ENCODE measurements at regions not wholly inside any gene's neighbourhood (a gene's known extent, or its start where the extent isn't known, plus 50 kb on each side); places are given as distances from the start of the nearest gene placed in this dataset.

GRCh38 chr19:30116530-30116929 is 174.5 kb downstream of the URI1 start:
- in situ Hi-C loops (cut with MboI), result no loop called here
- no peaks in the 10 kb centered on the region for H3K9me1 ChIP-seq (ENCODE audit: control insufficient read depth, insufficient read depth, low read length)
- H3K4me2 ChIP-seq (ENCODE audit: insufficient read depth, low read length), result no peak overlapping the region
- FAIRE-seq, result peak; percentile 85
- H3K4me3 ChIP-seq, result no peak overlapping the region
- CTCF ChIA-PET (ENCODE audit: low intra/inter-chr PET ratio), result no interaction called here
- peaks cover 0 to 8% of the 10 kb centered on the region in 2 experiments; a peak in 2 of 5 replicates for H3K4me1 ChIP-seq (replicated peaks in 1 of 2; ENCODE audit: control insufficient read depth in 2 of 2, insufficient read depth in 2 of 2, low read length in 2 of 2)
- intact Hi-C loops (cut with micrococcal nuclease), result no loop called here
- peaks cover 4% of the 10 kb centered on the region; the same call in 1 of the 2 replicates for H4K20me1 ChIP-seq (replicated peaks; ENCODE audit: control insufficient read depth, insufficient read depth, low read length)
- no TSS peak for BruUV-seq (replicated peaks)
- H3K9me3 ChIP-seq (replicated peaks; ENCODE audit: control insufficient read depth, insufficient read depth, low read depth, low read length), result no peaks in the 10 kb centered on the region
- no peak for ATAC-seq
- H3K27ac ChIP-seq (ENCODE audit: extremely low read depth, low read depth, low read length), result no peak overlapping the region
- DNase-seq (ENCODE audit: extremely low read depth in 1 of 4, low spot score in 3 of 4), result no peak
- H3K9ac ChIP-seq (ENCODE audit: insufficient read depth in 1 of 2, low read depth in 2 of 2, low read length in 2 of 2), result no peak overlapping the region
- peaks cover 11 to 46% of the 10 kb centered on the region in 2 experiments; a peak in 4 of 5 replicates for H3K27me3 ChIP-seq (ENCODE audit: control insufficient read depth in 2 of 2, insufficient read depth in 2 of 2, low read length in 2 of 2)
- TF ChIP-seq KHSRP (IDR thresholded peaks at IDR 0.05), result no peak
- 0 out of 2 replicates have a peak, but pooled peaks have one; percentile 69 for TF ChIP-seq TSC22D4 (tag; IDR thresholded peaks at IDR 0.05)
- no peak for TF ChIP-seq BRD9 (IDR thresholded peaks at IDR 0.05; ENCODE audit: low read depth, partially characterized antibody)
- no peak for TF ChIP-seq MYNN (IDR thresholded peaks at IDR 0.05)
- no peak for TF ChIP-seq MYNN (CRISPR knock-in tag; IDR thresholded peaks at IDR 0.05)
- TF ChIP-seq HNRNPH1 (optimal IDR thresholded peaks at IDR 0.05; ENCODE audit: low read depth, low read length), result no peak
- TF ChIP-seq CHD7 (IDR thresholded peaks at IDR 0.05; ENCODE audit: low read depth, low read length), result no peak
- no peak for TF ChIP-seq ARNT (IDR thresholded peaks at IDR 0.05)
- no peaks in the 10 kb centered on the region for H3K36me3 ChIP-seq (ENCODE audit: control insufficient read depth, insufficient read depth, low read length)
- H2AFZ ChIP-seq (ENCODE audit: low read depth, low read length), result no peak overlapping the region
- POLR2A ChIA-PET, result no interaction called here
- H3K79me2 ChIP-seq (ENCODE audit: control insufficient read depth, insufficient read depth, low read length), result no peaks in the 10 kb centered on the region

Data from K562 (cell line).